GM19467 (cell line): ENCODE measurements at regions not wholly inside any gene's neighbourhood (a gene's known extent, or its start where the extent isn't known, plus 50 kb on each side); places are given as distances from the start of the nearest gene placed in this dataset.
"Not testable (repeated sequence)": the region's sequence is repeated elsewhere in the genome, so short reads cannot be mapped to it uniquely, and the experiment has no call there.

ENCODE experiments used
- ATAC-seq: cut with Tn5 transposase; IDR thresholded peaks from one replicate; pipeline ENCODE4 v1.9.1; 2021; ENCODE audit warnings: mild to moderate bottlenecking, moderate library complexity; ENCODE audit not compliant: unreplicated experiment

- no peak for ATAC-seq
Measured at GRCh38 chr2:61632276-61633169, 94.4 kb upstream of the XPO1 start.

GRCh38 chr2:61631321-61631720 is 93.2 kb upstream of the XPO1 start:
- no peak for ATAC-seq

GRCh38 chr2:61626827-61627226 is 88.7 kb upstream of the XPO1 start:
- no peak for ATAC-seq

GRCh38 chr2:61623747-61624146 is 85.6 kb upstream of the XPO1 start:
- no peak for ATAC-seq

GRCh38 chr2:61620244-61621159 is 82.3 kb upstream of the XPO1 start:
- ATAC-seq = no peak

- ATAC-seq = no peak
Measured at GRCh38 chr2:61619561-61619960, 81.4 kb upstream of the XPO1 start.

GRCh38 chr2:61617610-61618009 is 79.5 kb upstream of the XPO1 start:
- no peak for ATAC-seq

- no peak for ATAC-seq
Measured at GRCh38 chr2:61605245-61605644, 67.1 kb upstream of the XPO1 start.

- ATAC-seq = no peak
Measured at GRCh38 chr2:61604433-61604832, 66.3 kb upstream of the XPO1 start.

GRCh38 chr2:61598515-61599156 is 60.5 kb upstream of the XPO1 start:
- ATAC-seq = not testable (repeated sequence)

- ATAC-seq = no peak
Measured at GRCh38 chr2:61597300-61598289, 59.4 kb upstream of the XPO1 start.

GRCh38 chr2:61594201-61594600 is 56.0 kb upstream of the XPO1 start:
- ATAC-seq = not testable (repeated sequence)

- not testable (repeated sequence) for ATAC-seq
Measured at GRCh38 chr2:61593648-61594047, 55.5 kb upstream of the XPO1 start.

GRCh38 chr2:61590214-61590613 is 52.1 kb upstream of the XPO1 start:
- no peak for ATAC-seq

GRCh38 chr2:61588566-61588965 is 50.4 kb upstream of the XPO1 start:
- no peak for ATAC-seq
